Trophoblast cell (in vitro differentiated cells and primary cell): ENCODE measurements at regions not wholly inside any gene's neighbourhood (a gene's known extent, or its start where the extent isn't known, plus 50 kb on each side); places are given as distances from the start of the nearest gene placed in this dataset.

ENCODE experiments used
- DNase-seq, 2 donors: peaks; one replicate each; pipeline ENCODE4 v3.0.0-alpha.2; 2016
- H2AFZ ChIP-seq: 2 replicates; pipeline ENCODE4 v1.6.1; 2013; ENCODE audit warnings: low read length, moderate library complexity, mild to moderate bottlenecking; ENCODE audit not compliant: insufficient read depth, poor library complexity
- H2AK5ac ChIP-seq: 2 replicates; pipeline ENCODE4 v1.6.1; 2013; ENCODE audit warnings: mild to moderate bottlenecking, low read length
- H2BK120ac ChIP-seq: 2 replicates; pipeline ENCODE4 v1.6.1; 2013; ENCODE audit warnings: low read length, mild to moderate bottlenecking, moderate library complexity; ENCODE audit not compliant: insufficient read depth, poor library complexity
- H2BK12ac ChIP-seq: 2 replicates; pipeline ENCODE4 v1.6.1; 2013; ENCODE audit warnings: mild to moderate bottlenecking, low read length, moderate library complexity
- H2BK5ac ChIP-seq: 2 replicates; pipeline ENCODE4 v1.6.1; 2013; ENCODE audit warnings: low read length, low read depth, moderate library complexity, mild to moderate bottlenecking; ENCODE audit not compliant: poor library complexity
- H3K14ac ChIP-seq: 2 replicates; pipeline ENCODE4 v1.6.1; 2013; ENCODE audit warnings: mild to moderate bottlenecking, low read length
- H3K18ac ChIP-seq: 2 replicates; pipeline ENCODE4 v1.6.1; 2013; ENCODE audit warnings: mild to moderate bottlenecking, low read length
- H3K23ac ChIP-seq: 2 replicates; pipeline ENCODE4 v1.6.1; 2013; ENCODE audit warnings: low read length
- H3K27ac ChIP-seq: 2 replicates; pipeline ENCODE4 v1.5.1; 2013; ENCODE audit warnings: low read depth, mild to moderate bottlenecking, inconsistent platforms, low read length, moderate library complexity
- H3K27me3 ChIP-seq: 2 replicates; pipeline ENCODE4 v1.6.1; 2013; ENCODE audit warnings: inconsistent platforms, mild to moderate bottlenecking, low read length, moderate library complexity; ENCODE audit not compliant: insufficient read depth
- H3K36me3 ChIP-seq, 2 experiments: 1 replicate in 1 of 2; 2 replicates in 1 of 2; pipeline ENCODE4 v1.6.1; 2013; ENCODE audit warnings: low read length in 2 of 2, mild to moderate bottlenecking in 2 of 2, moderate library complexity in 1 of 2; ENCODE audit not compliant: insufficient read depth in 2 of 2, control insufficient read depth in 1 of 2
- H3K4ac ChIP-seq: 2 replicates; pipeline ENCODE4 v1.6.1; 2013; ENCODE audit warnings: low read depth, mild to moderate bottlenecking, low read length, moderate library complexity
- H3K4me1 ChIP-seq, 2 experiments: 1 replicate in 1 of 2; 2 replicates in 1 of 2; pipeline ENCODE4 v1.6.1; 2013; ENCODE audit warnings: low read length in 2 of 2, mild to moderate bottlenecking in 2 of 2, moderate library complexity in 1 of 2; ENCODE audit not compliant: insufficient read depth in 2 of 2, control insufficient read depth in 1 of 2
- H3K4me2 ChIP-seq: 2 replicates; pipeline ENCODE4 v1.6.1; 2013; ENCODE audit warnings: inconsistent platforms, mild to moderate bottlenecking, low read length, moderate library complexity
- H3K4me3 ChIP-seq: 2 replicates; pipeline ENCODE4 v1.5.1; 2013; ENCODE audit warnings: mild to moderate bottlenecking, low read depth, low read length, inconsistent platforms
- H3K79me1 ChIP-seq: one replicate; pipeline ENCODE4 v1.6.1; 2013; ENCODE audit warnings: low read length
- H3K79me2 ChIP-seq: 2 replicates; pipeline ENCODE4 v1.6.1; 2013; ENCODE audit warnings: low read length, mild to moderate bottlenecking; ENCODE audit not compliant: control insufficient read depth, insufficient read depth, poor library complexity
- H3K9ac ChIP-seq: 2 replicates; pipeline ENCODE4 v1.6.1; 2013; ENCODE audit warnings: mild to moderate bottlenecking, low read length
- H3K9me3 ChIP-seq: 2 replicates; pipeline ENCODE4 v1.6.1; 2013; ENCODE audit warnings: low read depth, mild to moderate bottlenecking, control low read depth, inconsistent platforms, low read length; ENCODE audit not compliant: insufficient read depth
- H4K12ac ChIP-seq: 2 replicates; pipeline ENCODE4 v1.6.1; 2013; ENCODE audit warnings: low read depth, mild to moderate bottlenecking, low read length, moderate library complexity
- H4K8ac ChIP-seq: 2 replicates; pipeline ENCODE4 v1.6.1; 2013; ENCODE audit warnings: low read depth, mild to moderate bottlenecking, low read length, moderate library complexity
- H4K91ac ChIP-seq: one replicate; pipeline ENCODE4 v1.6.1; 2013; ENCODE audit warnings: low read depth, mild to moderate bottlenecking, low read length, moderate library complexity
- WGBS: extraction: QIAGEN DNeasy Blood & Tissue Kit; methylation state at CpG from one replicate; pipeline ENCODE4 v1.1.7; 2013; ENCODE audit warnings: missing lambda C conversion rate; ENCODE audit not compliant: insufficient read length, insufficient coverage; ENCODE audit errors: extremely low coverage; 5-methylcytosine and 5-hydroxymethylcytosine counted together

DNA sequence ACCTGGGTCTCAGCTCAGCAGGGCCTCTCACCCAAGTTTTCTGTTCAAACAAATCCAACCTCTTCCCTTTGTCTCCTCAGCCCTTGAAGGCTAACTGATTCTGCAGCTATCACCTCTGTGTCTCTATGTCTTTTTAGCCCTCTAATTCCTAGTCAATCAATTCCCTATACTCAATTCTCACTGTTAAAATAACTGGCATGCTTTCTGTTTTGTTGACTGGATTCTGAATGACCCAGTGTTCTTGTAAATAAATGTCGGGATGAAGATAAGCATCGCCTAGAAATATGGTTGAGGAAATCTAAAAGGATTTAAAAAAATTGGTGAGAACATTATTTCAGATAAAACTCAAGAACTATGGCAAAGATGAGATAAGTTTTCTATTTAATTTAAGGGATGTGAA, 210.2 kb downstream of the ICE1 start:
- Histone ChIP-seq H2BK5ac (no peak overlapping the region), H3K18ac (no peak overlapping the region), H3K14ac (no peak overlapping the region), H2AFZ (no peak overlapping the region), H3K79me1 (no peaks in the 10 kb centered on the region), H3K4me3 (no peak overlapping the region), H2AK5ac (no peak overlapping the region), H3K9ac (no peak overlapping the region), H4K12ac (no peak overlapping the region), H4K8ac (no peak overlapping the region), H3K4me2 (no peak overlapping the region), H3K27me3 (no peaks in the 10 kb centered on the region), H3K9me3 (no peaks in the 10 kb centered on the region), H2BK120ac (no peak overlapping the region), H3K4me1 (no peaks in the 10 kb centered on the region), H3K27ac (no peak overlapping the region), H3K23ac (no peak overlapping the region), H3K4ac (no peak overlapping the region), H2BK12ac (no peak overlapping the region), H3K36me3 (no peaks in the 10 kb centered on the region), H3K79me2 (no peaks in the 10 kb centered on the region), H4K91ac (no peak overlapping the region)
- no CpG with 5 or more reads among the region's 2 CpGs for WGBS
- DNase-seq, result no peak

DNA sequence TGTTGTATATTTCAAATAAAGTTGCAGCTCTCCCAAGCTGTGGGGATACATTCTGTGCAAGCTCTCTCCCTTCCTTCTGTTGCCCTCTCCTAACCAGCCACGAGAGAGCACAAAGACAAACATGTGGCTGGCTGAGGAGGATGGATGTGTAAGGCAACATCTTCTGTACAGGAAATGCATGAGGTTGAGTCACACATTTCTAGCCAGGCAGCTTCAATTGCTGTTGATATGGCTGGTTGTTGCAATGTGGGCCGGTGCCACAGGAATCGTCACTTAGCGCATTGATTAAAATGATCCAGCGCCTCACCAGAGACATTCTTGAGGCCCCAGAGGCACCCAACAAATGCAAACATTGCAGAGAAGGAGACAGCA, 207.1 kb downstream of the ICE1 start:
- no peak for DNase-seq
- Histone ChIP-seq H3K79me1 (no peaks in the 10 kb centered on the region), H2AK5ac (no peak overlapping the region), H3K9me3 (no peaks in the 10 kb centered on the region), H2BK5ac (no peak overlapping the region), H3K4me3 (no peak overlapping the region), H3K79me2 (no peaks in the 10 kb centered on the region), H3K27ac (no peak overlapping the region), H3K4me2 (no peak overlapping the region), H2BK120ac (no peak overlapping the region), H4K91ac (no peak overlapping the region), H3K18ac (no peak overlapping the region), H2BK12ac (no peak overlapping the region), H3K4me1 (no peaks in the 10 kb centered on the region), H3K27me3 (no peaks in the 10 kb centered on the region), H4K12ac (no peak overlapping the region), H2AFZ (no peak overlapping the region), H3K14ac (no peak overlapping the region), H4K8ac (no peak overlapping the region), H3K4ac (no peak overlapping the region), H3K9ac (no peak overlapping the region), H3K36me3 (no peaks in the 10 kb centered on the region), H3K23ac (no peak overlapping the region)
- no CpG with 5 or more reads among the region's 5 CpGs for WGBS

DNA sequence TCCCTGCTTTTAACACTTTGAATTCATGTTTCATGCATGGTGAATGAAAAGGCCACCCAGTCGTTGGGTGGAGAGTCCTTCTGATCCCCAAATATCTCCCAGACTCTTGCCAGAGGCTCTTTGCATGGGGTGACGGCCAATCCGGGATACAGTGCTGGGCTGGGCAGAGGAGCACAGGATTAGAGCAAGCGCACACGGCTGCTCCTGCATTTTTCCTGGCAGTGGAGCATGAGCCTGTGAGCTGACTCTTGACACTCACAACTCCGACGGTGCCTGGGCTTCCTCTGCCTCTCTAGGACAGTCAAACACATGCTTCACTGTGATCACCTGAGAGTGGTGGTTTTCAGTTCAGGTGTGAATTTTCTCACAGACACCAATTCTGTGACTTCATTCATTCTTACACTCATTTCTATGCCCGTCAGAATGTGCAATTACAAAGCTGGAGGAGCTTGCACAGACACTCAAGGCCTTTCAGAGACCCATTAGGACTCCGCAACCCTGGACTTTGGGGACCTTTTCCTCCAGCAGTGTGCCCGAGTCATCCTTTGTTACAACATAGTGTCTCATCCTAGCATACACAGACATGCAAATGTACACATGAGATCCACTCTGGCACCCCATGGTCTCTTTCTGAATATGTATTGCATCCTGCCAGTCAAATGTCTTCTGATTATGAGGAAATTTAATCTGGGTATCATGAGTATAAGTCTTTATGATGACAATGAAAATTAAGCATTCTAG, 206.6 kb downstream of the ICE1 start:
- no peak overlapping the region for H3K4me2 ChIP-seq
- no peak overlapping the region for H2AFZ ChIP-seq
- H4K91ac ChIP-seq, result no peak overlapping the region
- no CpG with 5 or more reads among the region's 10 CpGs for WGBS
- H3K9ac ChIP-seq, result no peak overlapping the region
- no peak overlapping the region for H3K18ac ChIP-seq
- no peak overlapping the region for H2BK12ac ChIP-seq
- H2AK5ac ChIP-seq, result no peak overlapping the region
- H3K36me3 ChIP-seq, result no peaks in the 10 kb centered on the region
- no peak overlapping the region for H2BK5ac ChIP-seq
- no peak overlapping the region for H3K14ac ChIP-seq
- no peak overlapping the region for H3K4ac ChIP-seq
- H4K12ac ChIP-seq, result no peak overlapping the region
- no peaks in the 10 kb centered on the region for H3K79me1 ChIP-seq
- H3K27me3 ChIP-seq, result no peaks in the 10 kb centered on the region
- no peaks in the 10 kb centered on the region for H3K4me1 ChIP-seq
- H3K79me2 ChIP-seq, result no peaks in the 10 kb centered on the region
- H3K27ac ChIP-seq, result no peak overlapping the region
- no peak for DNase-seq
- no peaks in the 10 kb centered on the region for H3K9me3 ChIP-seq
- H2BK120ac ChIP-seq, result no peak overlapping the region
- H3K4me3 ChIP-seq, result no peak overlapping the region
- no peak overlapping the region for H3K23ac ChIP-seq
- no peak overlapping the region for H4K8ac ChIP-seq

DNA sequence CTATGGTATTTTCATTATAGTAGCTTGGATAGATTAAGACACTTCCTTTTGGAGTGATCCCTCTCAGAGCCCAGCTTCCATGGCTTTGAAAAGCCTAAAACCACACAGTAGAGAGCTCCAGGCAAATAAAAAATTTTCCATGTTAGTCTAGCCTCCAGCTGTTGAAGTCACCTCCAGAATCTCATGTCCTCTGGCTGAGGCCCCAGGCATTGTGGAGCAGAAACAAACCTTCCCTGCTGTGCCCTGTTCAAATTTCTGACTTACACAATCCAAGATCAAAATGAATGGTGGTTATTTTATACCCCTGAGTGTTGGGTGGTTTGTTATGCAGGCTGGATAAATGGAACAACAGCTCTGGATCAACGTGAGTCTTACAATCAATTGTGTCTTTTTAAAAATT, 203.9 kb downstream of the ICE1 start:
- Histone ChIP-seq H3K27ac (no peak overlapping the region), H3K27me3 (no peaks in the 10 kb centered on the region), H3K14ac (no peak overlapping the region), H4K91ac (no peak overlapping the region), H2AFZ (no peak overlapping the region), H3K23ac (no peak overlapping the region), H3K79me1 (no peaks in the 10 kb centered on the region), H3K4me3 (no peak overlapping the region), H2BK12ac (no peak overlapping the region), H2AK5ac (no peak overlapping the region), H3K4ac (no peak overlapping the region), H2BK120ac (no peak overlapping the region), H3K18ac (no peak overlapping the region), H3K9ac (no peak overlapping the region), H3K79me2 (no peaks in the 10 kb centered on the region), H4K8ac (no peak overlapping the region), H4K12ac (no peak overlapping the region), H2BK5ac (no peak overlapping the region), H3K4me1 (no peaks in the 10 kb centered on the region), H3K9me3 (peaks cover 7% of the 10 kb centered on the region), H3K4me2 (no peak overlapping the region), H3K36me3 (no peaks in the 10 kb centered on the region)
- DNase-seq, result no peak
- no CpG with 5 or more reads among the region's 1 CpG for WGBS
